Natural killer cell (primary cell): ENCODE measurements at regions not wholly inside any gene's neighbourhood (a gene's known extent, or its start where the extent isn't known, plus 50 kb on each side); places are given as distances from the start of the nearest gene placed in this dataset.

Source experiments
- ATAC-seq, 3 donors: fragments of 150-1000 bp in 2 of 3; fragments of 200-7000 bp in 1 of 3; cut with Tn5 transposase; 1 replicate in 1 of 3; 2 replicates in 2 of 3; pipeline ENCODE4 v1.10.0; 2021; ENCODE audit warnings: mild to moderate bottlenecking in 2 of 3, moderate library complexity in 2 of 3
- DNase-seq, 2 donors: peaks; one replicate each; pipeline versions ENCODE4 v3.0.0 to v3.0.0-alpha.2; 2013 to 2021; ENCODE audit warnings: mixed read lengths in 1 of 2
- H3K27ac ChIP-seq: one replicate; pipeline ENCODE4 v1.5.1; 2013; ENCODE audit warnings: mild to moderate bottlenecking, low read length
- H3K27me3 ChIP-seq: one replicate; pipeline ENCODE4 v1.6.1; 2013; ENCODE audit warnings: low read length; ENCODE audit not compliant: control insufficient read depth, insufficient read depth
- H3K36me3 ChIP-seq: one replicate; pipeline ENCODE4 v1.6.1; 2013; ENCODE audit warnings: low read length; ENCODE audit not compliant: control insufficient read depth, insufficient read depth
- H3K4me1 ChIP-seq: one replicate; pipeline ENCODE4 v1.6.1; 2013; ENCODE audit warnings: low read length; ENCODE audit not compliant: control insufficient read depth, insufficient read depth
- H3K4me3 ChIP-seq: one replicate; pipeline ENCODE4 v1.5.1; 2013; ENCODE audit warnings: low read length
- H3K9me3 ChIP-seq: one replicate; pipeline ENCODE4 v1.6.1; 2013; ENCODE audit warnings: low read length; ENCODE audit not compliant: control insufficient read depth, insufficient read depth
- H3K27ac Mint-ChIP-seq, 2 donors: one replicate each; pipeline ENCODE4 v1.8.0; 2022; ENCODE audit warnings: mild to moderate bottlenecking in 2 of 2, mixed read lengths in 2 of 2, moderate library complexity in 1 of 2
- H3K27me3 Mint-ChIP-seq, 2 donors: one replicate each; pipeline ENCODE4 v1.8.0; 2022; ENCODE audit warnings: low read depth in 2 of 2, mixed read lengths in 2 of 2
- H3K36me3 Mint-ChIP-seq: one replicate; pipeline ENCODE4 v1.8.0; 2022; ENCODE audit warnings: mixed read lengths
- H3K4me1 Mint-ChIP-seq, 2 donors: one replicate each; pipeline ENCODE4 v1.8.0; 2022; ENCODE audit warnings: mixed read lengths in 2 of 2
- H3K4me3 Mint-ChIP-seq: one replicate; pipeline ENCODE4 v1.8.0; 2022; ENCODE audit warnings: mild to moderate bottlenecking, moderate library complexity, mixed read lengths
- H3K9me3 Mint-ChIP-seq, 2 donors: one replicate each; pipeline ENCODE4 v1.8.0; 2022; ENCODE audit warnings: mixed read lengths in 2 of 2
- CTCF ChIP-seq: fragments of 200-600 bp; IDR thresholded peaks from one replicate; pipeline ENCODE4 v1.8.0; 2022; ENCODE audit warnings: antibody characterized with exemption
- WGBS: methylation state at CpG from one replicate; pipeline ENCODE4 v1.1.7; 2013; ENCODE audit warnings: missing lambda C conversion rate; ENCODE audit not compliant: insufficient coverage; 5-methylcytosine and 5-hydroxymethylcytosine counted together
- intact Hi-C: fragments of 100-400 bp; cut with micrococcal nuclease; formaldehyde crosslinking; loops from one replicate; pipeline ENCODE4 v1.14.2; 2022

- H3K9me3 ChIP-seq: peaks cover 3% of the 10 kb centered on the region
- H3K36me3 ChIP-seq: peaks cover 4% of the 10 kb centered on the region
- no peak for TF ChIP-seq CTCF
- DNase-seq (no peak), ATAC-seq (no peak)
- peak overlapping the region; percentile 35 to 58 for H3K27ac Mint-ChIP-seq
- H3K9me3 Mint-ChIP-seq: no peaks in the 10 kb centered on the region
- intact Hi-C loops: no loop called here
- no peak overlapping the region for H3K27ac ChIP-seq
- H3K27me3 Mint-ChIP-seq: no peaks in the 10 kb centered on the region
- no peaks in the 10 kb centered on the region for H3K27me3 ChIP-seq
- peaks cover 7% of the 10 kb centered on the region for H3K4me1 ChIP-seq
- WGBS: 78% methylated on average over 1 of the region's 2 CpGs
- peaks cover 62 to 64% of the 10 kb centered on the region in 2 donors for H3K4me1 Mint-ChIP-seq
- no peak overlapping the region for H3K4me3 ChIP-seq
- no peaks in the 10 kb centered on the region for H3K36me3 Mint-ChIP-seq
- H3K4me3 Mint-ChIP-seq: no peak overlapping the region
Observed at GRCh38 chr7:130972201-130972600, 238.2 kb upstream of the KLF14 start.

- Mint-ChIP-seq H3K27ac (peak overlapping the region; percentile 39 to 56), H3K4me3 (no peak overlapping the region), H3K36me3 (no peaks in the 10 kb centered on the region), H3K9me3 (no peaks in the 10 kb centered on the region), H3K27me3 (no peaks in the 10 kb centered on the region), H3K4me1 (peaks cover 54 to 57% of the 10 kb centered on the region in 2 donors)
- no peak for ATAC-seq
- no peaks in the 10 kb centered on the region for H3K27me3 ChIP-seq
- H3K27ac ChIP-seq: no peak overlapping the region
- peaks cover 3% of the 10 kb centered on the region for H3K9me3 ChIP-seq
- intact Hi-C loops: no loop called here
- peaks cover 4% of the 10 kb centered on the region for H3K36me3 ChIP-seq
- TF ChIP-seq CTCF: no peak
- peaks cover 7% of the 10 kb centered on the region for H3K4me1 ChIP-seq
- DNase-seq: no peak
- no peak overlapping the region for H3K4me3 ChIP-seq
Observed at GRCh38 chr7:130973637-130974036, 239.6 kb upstream of the KLF14 start.

DNA sequence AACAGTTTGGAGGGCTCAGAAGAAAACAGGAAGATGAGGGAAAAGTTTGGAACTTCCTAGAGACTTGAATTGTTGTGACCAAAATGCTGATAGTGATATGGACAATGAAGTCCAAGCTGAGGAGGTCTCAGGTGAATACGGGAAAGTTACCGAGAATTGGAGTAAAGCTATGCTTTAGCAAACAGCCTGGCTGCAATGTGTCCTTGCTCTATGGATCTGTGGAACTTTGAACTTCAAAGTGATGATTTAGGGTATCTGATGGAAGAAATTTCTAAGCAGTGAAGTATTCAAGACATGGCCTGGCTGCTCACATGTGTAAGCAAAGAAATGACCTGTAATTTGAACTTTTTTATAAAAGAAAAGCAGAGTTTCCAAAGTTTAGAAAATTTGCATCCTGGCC, 240.2 kb upstream of the KLF14 start:
- Histone ChIP-seq H3K9me3 (peaks cover 3% of the 10 kb centered on the region), H3K4me1 (peaks cover 7% of the 10 kb centered on the region), H3K4me3 (no peak overlapping the region), H3K27ac (no peak overlapping the region), H3K36me3 (peaks cover 4% of the 10 kb centered on the region), H3K27me3 (no peaks in the 10 kb centered on the region)
- intact Hi-C loops: no loop called here
- Mint-ChIP-seq H3K27ac (peak overlapping the region; percentile 39 to 56), H3K4me3 (no peak overlapping the region), H3K27me3 (no peaks in the 10 kb centered on the region), H3K9me3 (no peaks in the 10 kb centered on the region), H3K36me3 (no peaks in the 10 kb centered on the region), H3K4me1 (peaks cover 55 to 56% of the 10 kb centered on the region in 2 donors)
- TF ChIP-seq CTCF: no peak
- 100% methylated on average over 2 of the region's 2 CpGs for WGBS
- DNase-seq: no peak
- ATAC-seq: no peak

GRCh38 chr7:130974794-130975193, 240.8 kb upstream of the KLF14 start:
- H3K9me3 ChIP-seq: peaks cover 3% of the 10 kb centered on the region
- no peak for TF ChIP-seq CTCF
- WGBS: 100% methylated on average over 2 of the region's 2 CpGs
- peaks cover 60 to 62% of the 10 kb centered on the region in 2 donors for H3K4me1 Mint-ChIP-seq
- no peak for ATAC-seq
- no peaks in the 10 kb centered on the region for H3K27me3 Mint-ChIP-seq
- H3K27me3 ChIP-seq: no peaks in the 10 kb centered on the region
- H3K27ac ChIP-seq: no peak overlapping the region
- no peak overlapping the region for H3K4me3 Mint-ChIP-seq
- no peak overlapping the region for H3K4me3 ChIP-seq
- H3K4me1 ChIP-seq: peaks cover 4% of the 10 kb centered on the region
- H3K27ac Mint-ChIP-seq: peak overlapping the region; percentile 39 to 56
- H3K36me3 Mint-ChIP-seq: no peaks in the 10 kb centered on the region
- no peak for DNase-seq
- H3K36me3 ChIP-seq: peaks cover 4% of the 10 kb centered on the region
- H3K9me3 Mint-ChIP-seq: no peaks in the 10 kb centered on the region
- intact Hi-C loops: no loop called here
